Esophagus muscularis mucosa (tissue), 3 donors: ENCODE measurements at regions not wholly inside any gene's neighbourhood (a gene's known extent, or its start where the extent isn't known, plus 50 kb on each side); places are given as distances from the start of the nearest gene placed in this dataset.

Experiments used
- CTCF ChIP-seq, 3 experiments: fragments of 200-600 bp in 2 of 3; fragments of 450-650 bp in 1 of 3; sonication (generic) in 2 of 3; IDR thresholded peaks; one replicate each; pipeline ENCODE4 v1.5.1; 2017 to 2019; ENCODE audit warnings: antibody characterized with exemption in 3 of 3, mild to moderate bottlenecking in 2 of 3, moderate library complexity in 1 of 3
- POLR2A ChIP-seq: fragments of 450-650 bp; IDR thresholded peaks from one replicate; pipeline ENCODE4 v1.6.1; 2017; ENCODE audit warnings: antibody characterized with exemption, moderate library complexity, mild to moderate bottlenecking, low read depth
- POLR2AphosphoS5 ChIP-seq, 2 donors: sonication (generic); formaldehyde crosslinking; IDR thresholded peaks; one replicate each; pipeline ENCODE4 v1.6.1; 2017; ENCODE audit warnings: antibody characterized with exemption in 2 of 2

- TF ChIP-seq POLR2AphosphoS5 (IDR thresholded peaks at IDR 0.05) = no peak
- TF ChIP-seq CTCF (IDR thresholded peaks at IDR 0.05) = no peak
- no peak for TF ChIP-seq POLR2A
Observed at GRCh38 chr17:52476638-52477313, 318.3 kb upstream of the CA10 start.
